H9 (cell line): ENCODE measurements at regions not wholly inside any gene's neighbourhood (a gene's known extent, or its start where the extent isn't known, plus 50 kb on each side); places are given as distances from the start of the nearest gene placed in this dataset.

ENCODE experiments used
- DNase-seq: peaks from one replicate; pipeline ENCODE4 v3.0.0-alpha.2; 2017
- H2AFZ ChIP-seq: one replicate; pipeline ENCODE4 v1.6.1; 2013; ENCODE audit warnings: mild to moderate bottlenecking, low read length, control low read depth, moderate library complexity
- H2AK5ac ChIP-seq: 2 replicates; pipeline ENCODE4 v1.6.1; 2013; ENCODE audit warnings: low read length, control low read depth, mixed read lengths; ENCODE audit not compliant: insufficient read length
- H2BK120ac ChIP-seq: one replicate; pipeline ENCODE4 v1.6.1; 2013; ENCODE audit warnings: low read depth, mild to moderate bottlenecking, low read length, control low read depth, inconsistent platforms; ENCODE audit not compliant: poor library complexity, severe bottlenecking
- H2BK12ac ChIP-seq: 2 replicates; pipeline ENCODE4 v1.6.1; 2013; ENCODE audit warnings: low read length, control low read depth, mixed read lengths, low read depth; ENCODE audit not compliant: insufficient read length
- H2BK15ac ChIP-seq: 2 replicates; pipeline ENCODE4 v1.6.1; 2013; ENCODE audit warnings: low read depth, low read length, control low read depth
- H2BK20ac ChIP-seq: one replicate; pipeline ENCODE4 v1.6.1; 2013; ENCODE audit warnings: low read depth, mild to moderate bottlenecking, low read length, control low read depth, inconsistent platforms; ENCODE audit not compliant: poor library complexity, severe bottlenecking
- H2BK5ac ChIP-seq: 2 replicates; pipeline ENCODE4 v1.6.1; 2013; ENCODE audit warnings: low read length, control low read depth, mixed read lengths; ENCODE audit not compliant: insufficient read length
- H3K14ac ChIP-seq: 2 replicates; pipeline ENCODE4 v1.6.1; 2013; ENCODE audit warnings: low read length, control low read depth; ENCODE audit not compliant: insufficient read depth
- H3K18ac ChIP-seq: 2 replicates; pipeline ENCODE4 v1.6.1; 2013; ENCODE audit warnings: low read depth, mild to moderate bottlenecking, mixed read lengths, low read length, control low read depth; ENCODE audit not compliant: insufficient read length
- H3K23ac ChIP-seq: 2 replicates; pipeline ENCODE4 v1.6.1; 2013; ENCODE audit warnings: low read length, control low read depth, mixed read lengths, low read depth; ENCODE audit not compliant: insufficient read length
- H3K23me2 ChIP-seq: 2 replicates; pipeline ENCODE4 v1.6.1; 2013; ENCODE audit warnings: low read depth, mild to moderate bottlenecking, mixed read lengths, low read length, control low read depth; ENCODE audit not compliant: insufficient read length, poor library complexity, severe bottlenecking
- H3K27ac ChIP-seq: 2 replicates; pipeline ENCODE4 v1.5.1; 2013; ENCODE audit warnings: low read length, control low read depth, mixed read lengths, low read depth; ENCODE audit not compliant: insufficient read length
- H3K27me3 ChIP-seq: 2 replicates; pipeline ENCODE4 v1.6.1; 2013; ENCODE audit warnings: low read length, control low read depth, inconsistent platforms; ENCODE audit not compliant: insufficient read depth
- H3K4ac ChIP-seq: 2 replicates; pipeline ENCODE4 v1.6.1; 2013; ENCODE audit warnings: low read depth, mild to moderate bottlenecking, control low read depth, inconsistent platforms, low read length, moderate library complexity
- H3K4me1 ChIP-seq: 2 replicates; pipeline ENCODE4 v1.6.1; 2013; ENCODE audit warnings: low read length, control low read depth, inconsistent platforms; ENCODE audit not compliant: insufficient read depth
- H3K4me2 ChIP-seq: 2 replicates; pipeline ENCODE4 v1.6.1; 2013; ENCODE audit warnings: low read length, control low read depth, mixed read lengths; ENCODE audit not compliant: insufficient read length, insufficient read depth
- H3K56ac ChIP-seq: 2 replicates; pipeline ENCODE4 v1.6.1; 2013; ENCODE audit warnings: low read depth, mild to moderate bottlenecking, mixed read lengths, low read length, control low read depth; ENCODE audit not compliant: insufficient read length
- H3K79me1 ChIP-seq: 2 replicates; pipeline ENCODE4 v1.6.1; 2013; ENCODE audit warnings: low read depth, mild to moderate bottlenecking, moderate library complexity, low read length, control low read depth, inconsistent platforms; ENCODE audit not compliant: insufficient read depth, poor library complexity, severe bottlenecking
- H3K79me2 ChIP-seq: 2 replicates; pipeline ENCODE4 v1.6.1; 2013; ENCODE audit warnings: low read length, control low read depth, inconsistent platforms; ENCODE audit not compliant: insufficient read depth
- H3K9ac ChIP-seq: 2 replicates; pipeline ENCODE4 v1.6.1; 2013; ENCODE audit warnings: low read length, control low read depth, mixed read lengths; ENCODE audit not compliant: insufficient read length; ENCODE audit errors: extremely low read depth
- H3K9me3 ChIP-seq: one replicate; pipeline ENCODE4 v1.6.1; 2013; ENCODE audit warnings: low read depth, low read length, inconsistent platforms; ENCODE audit not compliant: control insufficient read depth
- H3T11ph ChIP-seq: one replicate; pipeline ENCODE4 v1.6.1; 2013; ENCODE audit warnings: mild to moderate bottlenecking, low read length, control low read depth, inconsistent platforms
- H4K20me1 ChIP-seq: one replicate; pipeline ENCODE4 v1.6.1; 2013; ENCODE audit not compliant: control insufficient read depth, insufficient read length, insufficient read depth
- H4K5ac ChIP-seq: 2 replicates; pipeline ENCODE4 v1.6.1; 2013; ENCODE audit warnings: low read depth, mild to moderate bottlenecking, mixed read lengths, low read length, control low read depth; ENCODE audit not compliant: insufficient read length
- H4K8ac ChIP-seq: replicated peaks from 2 replicates; pipeline ENCODE4 v1.6.1; 2013; ENCODE audit warnings: low read length, control low read depth, mixed read lengths, low read depth; ENCODE audit not compliant: insufficient read length
- H4K91ac ChIP-seq: 2 replicates; pipeline ENCODE4 v1.6.1; 2013; ENCODE audit warnings: low read depth, mild to moderate bottlenecking, moderate library complexity, mixed read lengths, low read length, control low read depth; ENCODE audit not compliant: insufficient read length
- H3K27ac Mint-ChIP-seq, 3 experiments: 2 replicates in 2 of 3; 3 replicates in 1 of 3; pipeline ENCODE4 v1.8.0; 2020 to 2021; ENCODE audit warnings: mixed read lengths in 3 of 3, mild to moderate bottlenecking in 1 of 3, moderate library complexity in 1 of 3
- H3K27me3 Mint-ChIP-seq: 2 replicates; pipeline ENCODE4 v1.8.0; 2021; ENCODE audit warnings: low read depth, mild to moderate bottlenecking, moderate library complexity, mixed read lengths
- H3K36me3 Mint-ChIP-seq, 3 experiments: 2 replicates in 2 of 3; 3 replicates in 1 of 3; pipeline ENCODE4 v1.8.0; 2020 to 2021; ENCODE audit warnings: low read depth in 3 of 3, mixed read lengths in 3 of 3; ENCODE audit not compliant: insufficient read depth in 1 of 3
- H3K4me1 Mint-ChIP-seq, 2 experiments: 2 replicates each; pipeline ENCODE4 v1.8.0; 2020; ENCODE audit warnings: mixed read lengths in 2 of 2
- H3K4me3 Mint-ChIP-seq, 2 experiments: 2 replicates in 1 of 2; 3 replicates in 1 of 2; pipeline ENCODE4 v1.8.0; 2020 to 2021; ENCODE audit warnings: mild to moderate bottlenecking in 2 of 2, mixed read lengths in 2 of 2, moderate library complexity in 1 of 2
- H3K9me3 Mint-ChIP-seq, 2 experiments: 2 replicates in 1 of 2; 3 replicates in 1 of 2; pipeline ENCODE4 v1.8.0; 2020; ENCODE audit warnings: mild to moderate bottlenecking in 2 of 2, mixed read lengths in 2 of 2, moderate library complexity in 1 of 2
- WGBS: extraction: QIAGEN DNeasy Blood & Tissue Kit; methylation state at CpG from one replicate; pipeline ENCODE4 v1.1.7; 2013; ENCODE audit warnings: missing lambda C conversion rate, low lambda C conversion rate, mixed read lengths; ENCODE audit not compliant: insufficient read length; ENCODE audit errors: extremely low coverage; 5-methylcytosine and 5-hydroxymethylcytosine counted together
- TF ChIP-seq, protein P1 (sequence below): fragments of 200-600 bp; sonication (generic); conservative IDR thresholded peaks from 3 replicates; pipeline ENCODE4 v1.8.0; 2021; ENCODE audit warnings: antibody characterized with exemption, mild to moderate bottlenecking

DNA sequence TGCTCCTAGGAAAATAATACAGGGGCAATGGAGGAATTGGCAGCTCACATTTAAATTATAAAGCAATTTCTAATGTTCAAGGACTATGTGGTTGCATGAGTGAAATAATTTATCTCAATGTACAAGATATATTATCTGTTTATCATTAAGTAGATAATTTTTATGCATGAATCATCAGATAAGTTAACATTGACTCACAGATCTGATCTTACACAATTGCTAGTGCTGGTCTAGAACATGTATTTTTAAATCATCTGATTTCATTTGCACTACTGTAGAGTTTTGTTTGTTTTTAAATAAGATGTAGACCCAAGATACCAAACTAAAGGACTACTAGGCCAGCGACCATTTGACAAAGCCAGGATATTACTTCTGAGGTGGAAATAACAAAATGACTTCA, 199.2 kb downstream of the BMP2 start:
- H4K8ac ChIP-seq: no peak overlapping the region
- no peak overlapping the region for H2BK20ac ChIP-seq
- Mint-ChIP-seq H3K9me3 (peaks cover 3 to 5% of the 10 kb centered on the region in 2 experiments; a peak in 2 of 5 replicates), H3K27me3 (no peaks in the 10 kb centered on the region), H3K36me3 (no peaks in the 10 kb centered on the region; a peak in 1 of 7 replicates), H3K4me1 (no peaks in the 10 kb centered on the region), H3K27ac (no peak overlapping the region), H3K4me3 (no peak overlapping the region)
- H3K79me2 ChIP-seq: no peaks in the 10 kb centered on the region
- H3K27ac ChIP-seq: no peak overlapping the region
- no peak overlapping the region for H3K56ac ChIP-seq
- H3K23ac ChIP-seq: no peak overlapping the region
- H4K91ac ChIP-seq: no peak overlapping the region
- H2AK5ac ChIP-seq: no peak overlapping the region
- H3K14ac ChIP-seq: no peak overlapping the region
- no peak overlapping the region for H3K18ac ChIP-seq
- no peak overlapping the region for H4K5ac ChIP-seq
- no peak overlapping the region for H2BK5ac ChIP-seq
- H2BK12ac ChIP-seq: no peak overlapping the region
- no peaks in the 10 kb centered on the region for H4K20me1 ChIP-seq
- no peaks in the 10 kb centered on the region for H3K27me3 ChIP-seq
- no peak for DNase-seq
- no peak overlapping the region for H2BK15ac ChIP-seq
- H3K9ac ChIP-seq: no peak overlapping the region
- no peak overlapping the region for H2AFZ ChIP-seq
- TF ChIP-seq, protein P1, sequence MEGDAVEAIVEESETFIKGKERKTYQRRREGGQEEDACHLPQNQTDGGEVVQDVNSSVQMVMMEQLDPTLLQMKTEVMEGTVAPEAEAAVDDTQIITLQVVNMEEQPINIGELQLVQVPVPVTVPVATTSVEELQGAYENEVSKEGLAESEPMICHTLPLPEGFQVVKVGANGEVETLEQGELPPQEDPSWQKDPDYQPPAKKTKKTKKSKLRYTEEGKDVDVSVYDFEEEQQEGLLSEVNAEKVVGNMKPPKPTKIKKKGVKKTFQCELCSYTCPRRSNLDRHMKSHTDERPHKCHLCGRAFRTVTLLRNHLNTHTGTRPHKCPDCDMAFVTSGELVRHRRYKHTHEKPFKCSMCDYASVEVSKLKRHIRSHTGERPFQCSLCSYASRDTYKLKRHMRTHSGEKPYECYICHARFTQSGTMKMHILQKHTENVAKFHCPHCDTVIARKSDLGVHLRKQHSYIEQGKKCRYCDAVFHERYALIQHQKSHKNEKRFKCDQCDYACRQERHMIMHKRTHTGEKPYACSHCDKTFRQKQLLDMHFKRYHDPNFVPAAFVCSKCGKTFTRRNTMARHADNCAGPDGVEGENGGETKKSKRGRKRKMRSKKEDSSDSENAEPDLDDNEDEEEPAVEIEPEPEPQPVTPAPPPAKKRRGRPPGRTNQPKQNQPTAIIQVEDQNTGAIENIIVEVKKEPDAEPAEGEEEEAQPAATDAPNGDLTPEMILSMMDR: no peak
- no peaks in the 10 kb centered on the region for H3K23me2 ChIP-seq
- H3T11ph ChIP-seq: no peak overlapping the region
- no peak overlapping the region for H3K4me2 ChIP-seq
- H2BK120ac ChIP-seq: no peak overlapping the region
- H3K79me1 ChIP-seq: no peaks in the 10 kb centered on the region
- no peak overlapping the region for H3K4ac ChIP-seq
- H3K4me1 ChIP-seq: no peaks in the 10 kb centered on the region
- H3K9me3 ChIP-seq: no peaks in the 10 kb centered on the region
- WGBS: no CpG with 5 or more reads among the region's 1 CpG
